HG03378 (cell line): ENCODE measurements at regions not wholly inside any gene's neighbourhood (a gene's known extent, or its start where the extent isn't known, plus 50 kb on each side); places are given as distances from the start of the nearest gene placed in this dataset.
"Not testable (repeated sequence)": the region's sequence is repeated elsewhere in the genome, so short reads cannot be mapped to it uniquely, and the experiment has no call there.

Source experiments
- ATAC-seq: cut with Tn5 transposase; IDR thresholded peaks from one replicate; pipeline ENCODE4 v1.9.1; 2021; ENCODE audit warnings: mild to moderate bottlenecking, moderate library complexity; ENCODE audit not compliant: unreplicated experiment

DNA sequence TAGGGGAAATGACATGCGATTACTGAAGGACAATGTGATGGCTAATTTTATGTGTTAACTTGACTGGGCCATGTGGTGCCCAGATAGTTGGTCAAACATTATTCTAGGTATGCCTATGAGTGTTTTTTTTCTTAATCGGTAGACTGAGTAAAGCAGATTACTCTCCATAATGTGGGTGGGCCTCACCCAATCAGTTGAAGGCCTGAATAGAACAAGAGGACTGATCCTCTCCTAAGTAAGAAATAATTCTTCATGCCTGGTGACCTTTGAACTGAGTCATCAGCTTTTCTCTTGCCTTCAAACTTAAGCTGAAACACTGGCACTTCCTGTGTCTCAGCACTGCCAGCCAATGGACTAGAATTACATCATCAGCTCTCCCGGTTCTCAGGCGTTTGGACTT is 164.0 kb upstream of the FGF13 start:
- ATAC-seq = no peak

DNA sequence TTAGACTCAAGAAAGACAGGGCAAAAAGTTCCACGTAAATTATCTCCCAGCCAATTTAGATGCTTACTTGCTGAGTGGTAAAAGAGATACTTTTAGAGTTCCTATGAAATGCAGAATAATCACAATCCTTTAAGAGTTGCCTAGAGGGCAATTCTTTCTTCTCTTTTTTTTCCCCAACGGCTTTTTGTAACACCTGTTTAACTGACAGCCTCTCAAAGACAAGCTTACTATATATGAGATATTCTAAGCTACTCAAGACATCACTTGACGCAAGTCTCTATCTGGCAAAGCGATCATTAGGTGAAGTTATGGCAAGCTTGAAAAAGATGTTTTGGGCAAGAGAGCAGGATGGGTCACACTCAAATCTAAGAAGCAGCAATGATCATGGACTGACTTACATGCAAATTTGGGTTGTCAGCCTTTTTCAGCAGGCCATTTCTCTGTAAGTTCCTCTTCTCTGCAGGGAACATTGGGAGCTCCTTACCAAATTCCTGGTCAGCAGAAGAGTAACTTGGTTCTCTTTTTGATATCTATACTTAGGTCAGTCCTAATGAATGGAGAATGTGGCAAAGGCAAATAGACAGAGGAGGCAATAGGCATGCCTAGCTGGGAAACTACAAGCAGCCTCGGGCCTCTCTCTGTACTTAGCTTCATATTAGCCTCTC is 162.9 kb upstream of the FGF13 start:
- no peak for ATAC-seq

DNA sequence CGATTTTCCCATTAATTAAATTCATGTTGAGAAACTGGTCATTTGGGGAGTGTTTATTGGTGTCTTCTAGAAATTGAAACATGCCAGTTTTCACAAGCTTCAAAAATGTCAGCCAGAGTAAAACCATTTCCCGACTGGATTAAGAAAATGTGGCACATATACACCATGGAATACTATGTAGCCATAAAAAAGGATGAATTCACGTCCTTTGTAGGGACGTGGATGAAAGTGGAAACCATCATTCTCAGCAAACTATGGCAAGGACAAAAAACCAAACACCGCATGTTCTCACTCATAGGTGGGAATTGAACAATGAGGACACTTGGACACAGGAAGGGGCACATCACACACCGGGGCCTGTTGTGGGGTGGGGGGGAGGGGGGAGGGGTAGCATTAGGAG is 162.1 kb upstream of the FGF13 start:
- not testable (repeated sequence) for ATAC-seq

DNA sequence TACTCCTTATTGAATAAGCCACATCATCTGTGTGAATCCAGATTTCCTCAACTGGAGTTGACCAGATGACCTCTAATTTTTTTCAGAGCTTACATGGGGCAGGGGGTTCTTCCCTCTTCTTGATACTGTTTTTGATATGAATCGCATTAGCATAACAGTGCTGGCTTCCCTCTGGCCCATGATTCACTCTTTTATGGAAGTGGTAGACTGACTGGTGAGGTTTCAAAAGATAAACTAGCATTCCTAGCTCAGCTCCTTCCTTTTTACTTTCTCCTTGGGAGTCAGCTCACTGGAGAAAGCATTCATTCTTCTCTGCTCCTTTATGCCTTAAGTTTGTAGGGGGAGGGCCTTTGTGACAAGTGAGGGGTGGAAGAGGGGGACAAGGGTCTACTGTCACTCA is 161.0 kb upstream of the FGF13 start:
- no peak for ATAC-seq

DNA sequence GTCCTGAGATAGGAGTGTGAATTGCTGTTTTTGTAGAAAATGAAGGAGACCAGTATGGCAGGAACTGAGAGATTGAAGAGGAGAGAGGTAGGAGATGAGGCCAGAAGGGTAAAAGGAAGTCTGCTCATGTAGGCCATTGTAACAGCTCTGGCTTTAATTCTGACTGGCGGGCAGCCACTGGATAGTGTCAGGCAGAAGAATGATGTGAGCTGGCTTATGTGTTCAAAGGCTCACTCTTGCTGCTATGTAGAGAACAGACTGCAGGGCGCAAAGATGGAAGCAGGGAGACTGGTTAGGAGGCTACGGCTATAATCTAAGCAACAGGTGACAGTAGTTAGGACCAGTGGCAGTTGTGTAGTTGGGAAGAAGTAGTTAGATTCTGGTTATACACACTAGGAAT is 160.2 kb upstream of the FGF13 start:
- no peak for ATAC-seq

DNA sequence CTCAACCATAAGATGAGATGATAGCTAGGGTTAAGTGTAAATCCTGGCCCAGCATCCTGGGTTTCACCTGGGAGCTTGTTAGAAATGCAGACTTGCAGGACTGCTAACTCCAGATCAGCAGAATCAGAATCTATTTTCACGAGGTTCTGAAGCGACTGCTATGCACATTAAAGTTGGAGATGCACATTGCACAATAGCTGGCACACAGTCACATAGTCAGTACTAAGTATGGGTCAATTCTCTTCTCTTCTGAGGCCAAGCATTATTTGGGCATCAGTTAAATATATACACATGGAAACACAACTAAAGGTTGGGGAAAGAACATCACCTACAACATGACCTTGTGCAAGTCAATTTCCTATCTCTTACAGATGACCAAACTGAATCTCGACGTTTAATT is 155.1 kb upstream of the FGF13 start:
- ATAC-seq = no peak

DNA sequence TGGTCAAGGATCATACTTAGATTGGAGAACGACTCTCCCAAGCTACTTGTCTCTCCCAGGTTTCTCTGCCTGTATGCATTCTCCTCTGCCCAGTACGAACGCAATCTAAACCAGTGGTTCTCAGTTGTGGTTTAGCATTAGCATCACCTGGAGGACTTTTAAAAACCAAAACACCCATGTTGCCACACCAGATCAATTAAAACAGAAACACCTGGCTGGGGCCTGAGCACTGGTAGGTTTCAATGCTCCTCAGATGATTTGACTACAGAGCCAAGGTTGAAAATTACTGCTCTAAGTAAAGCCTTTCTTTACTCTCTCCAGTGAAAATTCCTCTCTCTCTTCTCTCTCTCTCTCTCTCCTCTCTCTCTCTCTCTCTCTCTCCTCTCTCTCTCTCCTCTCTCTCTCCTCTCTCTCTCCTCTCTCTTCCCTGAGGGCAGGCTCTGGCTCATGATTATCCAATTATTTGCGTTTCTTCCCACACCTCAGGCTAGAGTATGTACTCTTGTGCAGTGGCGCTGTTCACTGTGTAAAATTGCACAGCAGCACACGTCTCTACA is 153.7 kb upstream of the FGF13 start:
- no peak for ATAC-seq

DNA sequence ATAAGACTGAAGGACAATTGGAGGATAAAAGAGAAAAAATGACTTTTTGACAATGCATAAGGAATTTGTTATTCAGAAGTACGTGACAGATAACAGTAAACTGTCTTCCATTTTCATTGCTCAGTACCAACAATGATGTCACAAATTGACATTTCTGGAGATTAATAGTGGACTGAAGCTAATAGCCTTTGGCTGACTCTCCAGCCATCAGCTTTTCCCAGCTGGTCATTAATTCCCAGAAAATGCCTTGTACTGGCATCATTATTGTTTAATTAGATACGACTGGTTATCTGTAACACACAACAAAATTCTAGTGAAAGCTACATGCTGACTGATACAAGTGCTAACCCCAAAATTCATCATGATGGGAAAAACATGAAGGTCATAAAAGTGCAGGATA is 147.9 kb upstream of the FGF13 start:
- ATAC-seq = no peak

DNA sequence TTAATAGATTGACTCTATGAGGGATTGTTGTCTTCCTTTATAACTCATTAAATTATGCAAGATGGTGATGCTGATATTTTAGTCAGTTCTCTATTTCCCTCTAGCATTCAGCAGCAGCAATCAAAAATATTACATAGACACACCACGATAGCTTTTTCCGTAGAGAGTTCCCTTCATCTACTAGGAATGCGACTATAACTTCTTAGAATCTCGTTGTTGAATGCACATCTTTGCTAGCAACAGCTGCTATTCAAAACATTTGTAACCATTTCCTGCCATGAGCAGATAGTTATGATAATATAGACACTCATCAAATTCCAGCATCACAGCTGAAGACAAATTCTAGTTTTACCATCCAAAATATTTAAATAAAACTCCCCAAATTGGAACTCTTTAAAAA is 147.4 kb upstream of the FGF13 start:
- no peak for ATAC-seq

DNA sequence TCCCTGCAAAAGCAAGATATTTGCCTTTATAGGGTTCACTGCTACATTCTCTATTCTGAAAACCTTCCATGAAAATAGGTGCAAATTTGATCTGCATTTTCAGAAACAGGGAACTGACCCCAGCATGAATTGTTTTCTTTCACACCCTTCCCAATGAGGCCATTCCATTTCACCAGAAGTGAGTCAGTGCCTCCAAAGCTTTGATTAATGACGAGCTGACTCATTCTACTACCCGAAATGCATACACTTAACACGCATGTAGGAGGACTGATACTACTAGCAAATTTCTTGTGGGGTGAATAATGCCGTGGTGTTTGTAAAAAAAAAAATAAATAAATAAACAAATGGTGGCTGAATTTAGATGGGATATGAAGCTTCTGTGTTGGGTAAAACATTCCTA is 146.9 kb upstream of the FGF13 start:
- no peak for ATAC-seq

DNA sequence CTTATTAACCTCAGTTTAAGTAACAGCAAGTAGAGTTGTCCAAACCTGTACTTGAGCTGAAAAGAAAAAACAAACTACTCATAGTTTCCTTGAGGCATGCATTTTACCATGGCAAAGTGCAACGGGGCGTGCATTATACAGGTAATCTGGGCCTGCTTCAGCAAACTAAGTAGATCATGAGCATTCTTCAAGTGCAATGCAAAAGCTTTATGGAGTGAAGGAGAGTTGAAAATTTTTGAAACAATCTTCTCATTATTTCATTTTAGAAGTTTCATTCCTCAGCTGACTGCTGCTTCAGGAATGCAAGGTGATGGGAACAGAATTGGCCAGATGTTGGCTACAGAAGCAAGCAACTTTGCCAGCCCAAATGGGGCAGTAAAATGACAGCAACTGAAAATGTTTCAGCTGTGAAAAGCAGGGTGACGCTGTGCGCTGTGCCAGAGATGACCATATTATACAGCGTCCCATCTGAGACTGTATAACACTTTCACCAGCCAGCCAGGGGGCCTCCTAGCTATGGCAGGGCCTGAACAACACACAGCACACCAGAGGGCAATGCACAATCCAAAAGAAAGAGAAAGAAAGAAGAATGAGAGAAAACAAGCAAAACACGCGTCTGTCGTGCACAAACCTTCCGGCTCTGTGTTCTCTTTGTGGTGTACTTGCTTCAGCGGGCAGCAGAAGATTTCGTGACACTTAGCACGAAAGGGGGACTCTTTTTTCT is 145.5 kb upstream of the FGF13 start:
- ATAC-seq = no peak

DNA sequence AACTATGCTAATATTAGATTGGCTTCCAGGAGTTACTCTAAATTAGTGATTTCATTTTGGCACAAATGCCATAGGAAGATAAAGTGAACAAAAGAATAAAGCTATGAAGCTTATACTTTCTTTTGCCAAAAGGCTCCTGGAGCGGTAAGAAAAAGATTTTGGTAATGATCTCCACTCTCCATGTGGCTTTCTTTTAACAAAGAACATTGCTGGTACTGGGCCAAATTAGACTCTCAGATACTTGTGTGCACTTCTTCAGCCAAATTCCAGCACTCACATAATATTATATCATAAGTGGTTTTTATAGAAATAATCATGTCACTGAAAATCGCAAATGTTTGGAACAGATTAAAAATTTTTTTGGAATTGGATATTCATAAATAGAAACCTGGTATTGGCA is 142.4 kb upstream of the FGF13 start:
- no peak for ATAC-seq

DNA sequence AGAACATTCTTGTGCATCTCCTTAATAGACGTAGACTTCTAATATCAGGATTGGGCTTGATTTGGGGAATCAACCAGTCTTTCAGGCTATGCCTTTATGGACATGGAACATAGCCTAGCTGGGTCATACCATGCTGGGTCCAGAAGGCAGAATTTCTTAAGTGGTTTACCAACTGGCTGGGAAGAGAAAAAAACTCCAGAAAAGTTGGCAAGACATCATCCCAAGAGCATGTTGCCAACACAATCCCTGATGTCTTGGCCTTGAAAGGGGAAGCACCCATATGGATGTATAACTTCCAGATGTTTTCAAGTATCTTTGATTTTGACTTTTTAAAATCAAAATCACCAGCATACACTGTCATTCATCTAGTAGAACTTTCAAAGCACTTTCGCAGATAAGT is 138.0 kb upstream of the FGF13 start:
- ATAC-seq = no peak

DNA sequence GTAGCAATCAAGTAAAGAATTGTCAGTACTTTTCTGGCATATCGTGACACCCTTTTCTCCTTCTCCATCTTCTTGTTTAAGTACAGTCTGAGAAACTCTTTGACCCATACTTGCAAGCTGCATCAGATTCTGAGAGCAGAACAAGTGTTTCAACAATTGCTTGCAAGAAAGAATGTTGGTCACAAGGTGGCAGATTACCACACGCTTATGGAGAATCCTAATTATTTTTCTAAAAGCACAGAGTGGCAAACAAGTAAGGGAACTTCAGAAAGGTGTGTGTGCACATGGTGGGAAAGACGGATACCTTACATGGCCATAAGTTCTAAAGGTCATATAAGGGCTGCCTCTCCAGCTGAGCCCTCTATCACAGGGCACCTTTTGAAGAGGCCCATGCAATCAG is 136.4 kb upstream of the FGF13 start:
- no peak for ATAC-seq

DNA sequence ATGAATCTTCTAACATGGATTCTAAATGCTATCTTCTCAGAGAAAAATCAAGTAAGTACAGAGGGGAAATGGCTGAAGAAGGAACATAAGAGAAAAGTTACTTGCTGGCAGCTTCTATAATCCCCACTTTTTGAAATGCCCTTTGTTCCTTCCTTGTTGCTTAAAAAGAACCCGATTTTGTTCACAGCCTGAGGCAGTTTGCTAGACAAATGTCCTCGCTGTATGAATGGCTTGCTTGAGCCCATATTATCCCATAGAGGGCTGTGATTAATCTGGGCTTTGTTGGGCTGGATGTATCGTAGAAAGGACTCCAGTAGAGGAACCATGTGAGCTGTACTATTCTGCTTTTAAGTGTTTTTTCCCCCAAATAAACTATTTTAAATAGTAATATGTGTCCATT is 134.3 kb upstream of the FGF13 start:
- ATAC-seq = no peak

DNA sequence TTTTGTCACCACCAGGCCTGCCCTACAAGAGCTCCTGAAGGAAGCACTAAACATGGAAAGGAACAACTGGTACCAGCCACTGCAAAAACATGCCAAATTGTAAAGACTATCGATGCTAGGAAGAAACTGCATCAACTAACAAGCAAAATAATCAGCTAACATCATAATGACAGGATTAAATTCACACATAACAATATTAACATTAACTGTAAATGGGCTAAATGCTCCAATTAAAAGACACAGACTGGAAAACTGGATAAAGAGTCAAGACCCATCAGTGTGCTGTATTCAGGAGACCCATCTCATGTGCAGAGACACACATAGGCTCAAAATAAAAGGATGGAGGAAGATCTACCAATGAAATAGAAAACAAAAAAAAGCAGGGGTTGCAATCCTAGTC is 95.9 kb upstream of the FGF13 start:
- not testable (repeated sequence) for ATAC-seq

DNA sequence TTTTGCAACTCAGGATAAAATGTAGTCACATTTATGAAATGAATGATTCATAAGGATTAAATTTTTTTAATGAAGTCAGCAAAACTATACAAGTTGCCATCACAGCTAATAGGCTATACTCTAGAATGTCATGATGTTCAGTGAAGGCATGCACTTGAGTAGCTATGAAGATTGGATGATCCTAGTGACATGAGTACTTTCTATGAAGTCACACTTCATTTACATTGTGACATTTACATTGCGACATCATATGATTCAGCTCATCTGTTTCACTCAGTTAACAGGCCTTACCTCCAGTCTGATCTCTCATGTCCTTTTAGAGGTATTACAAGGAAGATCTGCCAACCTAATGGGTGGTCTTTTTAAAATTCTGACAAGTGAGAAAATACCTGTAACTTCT is 82.7 kb upstream of the FGF13 start:
- no peak for ATAC-seq

DNA sequence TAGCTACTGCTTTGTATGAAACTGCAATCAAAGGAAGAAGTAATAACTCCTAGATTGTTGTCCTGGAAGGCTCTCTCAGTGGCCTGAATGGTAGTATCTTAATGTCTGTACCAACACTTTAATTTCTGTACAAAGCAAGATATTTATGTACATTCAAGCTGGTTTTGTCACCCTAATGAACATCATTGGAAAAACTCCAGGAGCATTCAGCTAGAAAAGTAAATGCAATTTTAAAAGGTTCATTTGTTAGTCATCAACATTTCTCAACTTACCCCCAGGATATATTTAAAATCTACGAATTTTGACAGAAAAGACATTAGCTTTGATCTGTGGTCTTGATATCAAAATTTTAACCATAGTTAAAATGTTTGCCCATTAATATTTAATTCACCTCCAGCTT is 80.0 kb upstream of the FGF13 start:
- no peak for ATAC-seq

DNA sequence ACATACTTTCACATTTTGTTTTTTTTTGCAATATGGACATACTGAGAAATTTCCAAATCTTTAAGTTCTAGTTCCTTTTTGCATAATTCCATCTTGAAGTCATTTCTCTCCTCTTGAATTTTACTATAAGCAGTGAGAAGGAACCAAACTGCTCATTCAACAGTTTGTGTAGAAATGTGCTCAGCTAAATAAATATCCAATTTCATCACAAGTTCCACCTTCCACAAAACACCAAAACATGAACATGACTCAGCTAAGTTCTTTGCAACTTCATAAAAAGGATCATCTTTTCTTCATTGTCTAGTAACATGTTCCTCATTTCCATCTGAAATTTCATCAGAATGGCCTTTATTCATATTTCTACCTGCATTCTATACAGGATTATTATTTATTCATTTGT is 77.3 kb upstream of the FGF13 start:
- no peak for ATAC-seq

DNA sequence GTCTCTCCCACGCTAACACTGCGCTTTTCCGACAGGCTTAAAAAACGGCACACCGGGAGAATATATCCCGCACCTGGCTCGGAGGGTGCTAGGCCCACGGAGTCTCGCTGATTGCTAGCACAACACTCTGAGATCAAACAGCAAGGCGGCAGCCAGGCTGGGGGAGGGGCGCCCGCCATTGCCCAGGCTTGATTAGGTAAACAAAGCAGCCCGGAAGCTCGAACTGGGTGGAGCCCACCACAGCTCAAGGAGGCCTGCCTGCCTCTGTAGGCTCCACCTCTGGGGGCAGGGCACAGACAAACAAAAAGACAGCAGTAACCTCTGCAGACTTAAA is 67.0 kb upstream of the FGF13 start:
- not testable (repeated sequence) for ATAC-seq

DNA sequence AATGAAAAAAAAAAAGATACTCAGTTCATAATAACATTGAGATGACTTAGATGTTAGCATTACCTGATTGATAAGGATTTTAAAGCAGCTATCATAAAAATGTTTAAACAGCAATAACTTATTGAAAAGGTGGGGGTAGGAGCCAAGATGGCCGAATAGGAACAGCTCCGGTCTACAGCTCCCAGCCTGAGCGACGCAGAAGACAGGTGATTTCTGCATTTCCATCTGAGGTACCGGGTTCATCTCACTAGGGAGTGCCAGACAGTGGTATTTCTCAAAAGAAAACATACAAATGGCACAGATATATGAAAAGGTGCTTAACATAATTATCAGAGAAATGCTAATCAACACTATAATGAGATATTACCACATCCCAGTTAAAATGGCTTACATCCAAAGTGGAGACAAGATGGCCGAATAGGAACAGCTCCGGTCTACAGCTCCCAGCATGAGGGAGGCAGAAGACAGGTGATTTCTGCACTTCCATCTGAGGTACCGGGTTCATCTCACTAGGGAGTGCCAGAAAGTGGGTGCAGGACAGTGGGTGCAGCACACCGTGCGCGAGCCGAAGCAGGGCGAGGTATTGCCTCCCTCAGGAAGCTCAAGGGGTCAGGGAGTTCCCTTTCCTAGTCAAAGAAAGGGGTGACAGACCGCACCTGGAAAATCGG is 66.5 kb upstream of the FGF13 start:
- not testable (repeated sequence) for ATAC-seq

DNA sequence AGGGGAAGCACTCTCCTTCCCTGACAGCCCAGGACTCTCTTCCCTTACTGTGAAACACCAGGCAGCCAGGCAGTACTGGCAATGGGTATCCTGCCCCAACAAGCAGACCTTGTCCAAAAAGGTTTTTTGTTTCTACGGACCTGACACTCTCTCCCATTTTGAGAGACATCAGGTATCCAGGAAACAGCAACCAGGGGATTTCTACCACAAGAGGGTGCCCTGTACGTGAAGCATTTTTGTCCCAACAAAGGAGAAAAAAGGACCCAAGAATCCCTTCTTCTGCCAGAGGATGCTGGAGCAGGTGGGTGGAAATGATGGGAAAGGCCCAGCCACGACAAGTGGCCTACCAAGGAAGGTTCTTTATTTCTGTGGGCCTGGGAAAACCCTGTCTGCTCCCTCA is 65.7 kb upstream of the FGF13 start:
- ATAC-seq = no peak
